Liver (tissue), 3 donors: ENCODE measurements at regions not wholly inside any gene's neighbourhood (a gene's known extent, or its start where the extent isn't known, plus 50 kb on each side); places are given as distances from the start of the nearest gene placed in this dataset.

Source experiments
- FOXA1 ChIP-seq: IDR thresholded peaks from 2 replicates; pipeline ENCODE4 v1.6.1; 2016; ENCODE audit warnings: antibody characterized with exemption
- NR2F2 ChIP-seq: IDR thresholded peaks from 2 replicates; pipeline ENCODE4 v1.6.1; 2016; ENCODE audit warnings: antibody characterized with exemption
- RAD21 ChIP-seq, 2 donors: IDR thresholded peaks; 2 replicates each; pipeline ENCODE4 v1.6.1; 2016; ENCODE audit warnings: antibody characterized with exemption in 2 of 2, mild to moderate bottlenecking in 2 of 2
- SP1 ChIP-seq: IDR thresholded peaks from 2 replicates; pipeline ENCODE4 v1.6.1; 2018; ENCODE audit warnings: antibody characterized with exemption, mild to moderate bottlenecking
- TF ChIP-seq, protein P1 (sequence below): fragments of 150-350 bp; IDR thresholded peaks from 2 replicates; pipeline ENCODE4 v1.5.1; 2017; ENCODE audit warnings: improper control_type of control experiment, low read depth, low read length; ENCODE audit not compliant: missing input control
- TF ChIP-seq, protein P2 (sequence below): IDR thresholded peaks from 2 replicates; pipeline ENCODE4 v1.6.1; 2016; ENCODE audit warnings: antibody characterized with exemption
- TF ChIP-seq, protein P3 (sequence below): IDR thresholded peaks from 2 replicates; pipeline ENCODE4 v1.6.1; 2016; ENCODE audit warnings: antibody characterized with exemption
- TF ChIP-seq, protein P4 (sequence below): IDR thresholded peaks from 2 replicates; pipeline ENCODE4 v1.6.1; 2016; ENCODE audit warnings: antibody characterized with exemption, mild to moderate bottlenecking
- TF ChIP-seq, protein P5 (sequence below): IDR thresholded peaks from 2 replicates; pipeline ENCODE4 v1.6.1; 2016; ENCODE audit warnings: antibody characterized with exemption
- donor health status: healthy.
- donor health status: healthy.

DNA sequence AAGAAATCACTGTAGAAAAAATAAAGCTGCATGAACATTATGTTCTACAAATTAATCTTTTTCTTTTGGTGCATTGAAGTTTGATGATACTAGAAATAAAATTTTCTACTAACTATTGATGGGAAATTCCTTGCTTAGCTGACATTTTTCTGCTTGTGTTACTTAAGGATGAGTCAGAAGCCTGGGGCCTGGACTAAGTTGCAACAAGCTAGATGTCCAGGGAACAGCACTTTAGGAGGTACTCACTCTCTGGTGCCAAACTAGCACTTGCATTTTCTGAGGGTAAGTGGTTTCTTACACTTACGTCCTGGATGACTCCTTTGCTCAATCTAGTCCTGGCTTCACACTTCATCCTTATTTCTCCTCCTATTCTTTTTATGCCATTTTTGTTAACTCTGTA is 945.1 kb downstream of the IGSF11 start:
- TF ChIP-seq, protein P1, sequence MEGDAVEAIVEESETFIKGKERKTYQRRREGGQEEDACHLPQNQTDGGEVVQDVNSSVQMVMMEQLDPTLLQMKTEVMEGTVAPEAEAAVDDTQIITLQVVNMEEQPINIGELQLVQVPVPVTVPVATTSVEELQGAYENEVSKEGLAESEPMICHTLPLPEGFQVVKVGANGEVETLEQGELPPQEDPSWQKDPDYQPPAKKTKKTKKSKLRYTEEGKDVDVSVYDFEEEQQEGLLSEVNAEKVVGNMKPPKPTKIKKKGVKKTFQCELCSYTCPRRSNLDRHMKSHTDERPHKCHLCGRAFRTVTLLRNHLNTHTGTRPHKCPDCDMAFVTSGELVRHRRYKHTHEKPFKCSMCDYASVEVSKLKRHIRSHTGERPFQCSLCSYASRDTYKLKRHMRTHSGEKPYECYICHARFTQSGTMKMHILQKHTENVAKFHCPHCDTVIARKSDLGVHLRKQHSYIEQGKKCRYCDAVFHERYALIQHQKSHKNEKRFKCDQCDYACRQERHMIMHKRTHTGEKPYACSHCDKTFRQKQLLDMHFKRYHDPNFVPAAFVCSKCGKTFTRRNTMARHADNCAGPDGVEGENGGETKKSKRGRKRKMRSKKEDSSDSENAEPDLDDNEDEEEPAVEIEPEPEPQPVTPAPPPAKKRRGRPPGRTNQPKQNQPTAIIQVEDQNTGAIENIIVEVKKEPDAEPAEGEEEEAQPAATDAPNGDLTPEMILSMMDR: no peak
- no peak for TF ChIP-seq FOXA1
- TF ChIP-seq, protein P2, sequence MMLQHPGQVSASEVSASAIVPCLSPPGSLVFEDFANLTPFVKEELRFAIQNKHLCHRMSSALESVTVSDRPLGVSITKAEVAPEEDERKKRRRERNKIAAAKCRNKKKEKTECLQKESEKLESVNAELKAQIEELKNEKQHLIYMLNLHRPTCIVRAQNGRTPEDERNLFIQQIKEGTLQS: no peak
- TF ChIP-seq, protein P3, sequence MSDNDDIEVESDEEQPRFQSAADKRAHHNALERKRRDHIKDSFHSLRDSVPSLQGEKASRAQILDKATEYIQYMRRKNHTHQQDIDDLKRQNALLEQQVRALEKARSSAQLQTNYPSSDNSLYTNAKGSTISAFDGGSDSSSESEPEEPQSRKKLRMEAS: no peak
- TF ChIP-seq, protein P4, sequence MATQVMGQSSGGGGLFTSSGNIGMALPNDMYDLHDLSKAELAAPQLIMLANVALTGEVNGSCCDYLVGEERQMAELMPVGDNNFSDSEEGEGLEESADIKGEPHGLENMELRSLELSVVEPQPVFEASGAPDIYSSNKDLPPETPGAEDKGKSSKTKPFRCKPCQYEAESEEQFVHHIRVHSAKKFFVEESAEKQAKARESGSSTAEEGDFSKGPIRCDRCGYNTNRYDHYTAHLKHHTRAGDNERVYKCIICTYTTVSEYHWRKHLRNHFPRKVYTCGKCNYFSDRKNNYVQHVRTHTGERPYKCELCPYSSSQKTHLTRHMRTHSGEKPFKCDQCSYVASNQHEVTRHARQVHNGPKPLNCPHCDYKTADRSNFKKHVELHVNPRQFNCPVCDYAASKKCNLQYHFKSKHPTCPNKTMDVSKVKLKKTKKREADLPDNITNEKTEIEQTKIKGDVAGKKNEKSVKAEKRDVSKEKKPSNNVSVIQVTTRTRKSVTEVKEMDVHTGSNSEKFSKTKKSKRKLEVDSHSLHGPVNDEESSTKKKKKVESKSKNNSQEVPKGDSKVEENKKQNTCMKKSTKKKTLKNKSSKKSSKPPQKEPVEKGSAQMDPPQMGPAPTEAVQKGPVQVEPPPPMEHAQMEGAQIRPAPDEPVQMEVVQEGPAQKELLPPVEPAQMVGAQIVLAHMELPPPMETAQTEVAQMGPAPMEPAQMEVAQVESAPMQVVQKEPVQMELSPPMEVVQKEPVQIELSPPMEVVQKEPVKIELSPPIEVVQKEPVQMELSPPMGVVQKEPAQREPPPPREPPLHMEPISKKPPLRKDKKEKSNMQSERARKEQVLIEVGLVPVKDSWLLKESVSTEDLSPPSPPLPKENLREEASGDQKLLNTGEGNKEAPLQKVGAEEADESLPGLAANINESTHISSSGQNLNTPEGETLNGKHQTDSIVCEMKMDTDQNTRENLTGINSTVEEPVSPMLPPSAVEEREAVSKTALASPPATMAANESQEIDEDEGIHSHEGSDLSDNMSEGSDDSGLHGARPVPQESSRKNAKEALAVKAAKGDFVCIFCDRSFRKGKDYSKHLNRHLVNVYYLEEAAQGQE: no peak
- TF ChIP-seq SP1: no peak
- TF ChIP-seq NR2F2: no peak
- TF ChIP-seq RAD21 (IDR thresholded peaks at IDR 0.05): no peak
- TF ChIP-seq, protein P5, sequence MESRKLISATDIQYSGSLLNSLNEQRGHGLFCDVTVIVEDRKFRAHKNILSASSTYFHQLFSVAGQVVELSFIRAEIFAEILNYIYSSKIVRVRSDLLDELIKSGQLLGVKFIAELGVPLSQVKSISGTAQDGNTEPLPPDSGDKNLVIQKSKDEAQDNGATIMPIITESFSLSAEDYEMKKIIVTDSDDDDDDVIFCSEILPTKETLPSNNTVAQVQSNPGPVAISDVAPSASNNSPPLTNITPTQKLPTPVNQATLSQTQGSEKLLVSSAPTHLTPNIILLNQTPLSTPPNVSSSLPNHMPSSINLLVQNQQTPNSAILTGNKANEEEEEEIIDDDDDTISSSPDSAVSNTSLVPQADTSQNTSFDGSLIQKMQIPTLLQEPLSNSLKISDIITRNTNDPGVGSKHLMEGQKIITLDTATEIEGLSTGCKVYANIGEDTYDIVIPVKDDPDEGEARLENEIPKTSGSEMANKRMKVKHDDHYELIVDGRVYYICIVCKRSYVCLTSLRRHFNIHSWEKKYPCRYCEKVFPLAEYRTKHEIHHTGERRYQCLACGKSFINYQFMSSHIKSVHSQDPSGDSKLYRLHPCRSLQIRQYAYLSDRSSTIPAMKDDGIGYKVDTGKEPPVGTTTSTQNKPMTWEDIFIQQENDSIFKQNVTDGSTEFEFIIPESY: no peak
